CD4-positive, alpha-beta T cell (primary cell): ENCODE measurements at regions not wholly inside any gene's neighbourhood (a gene's known extent, or its start where the extent isn't known, plus 50 kb on each side); places are given as distances from the start of the nearest gene placed in this dataset.

ENCODE experiments used
- ATAC-seq: fragments of 200-7000 bp; cut with Tn5 transposase; one replicate; pipeline ENCODE4 v1.10.0; 2022; ENCODE audit warnings: mild to moderate bottlenecking; ENCODE audit not compliant: poor library complexity
- CTCF ChIA-PET: fragments of 350-600 bp; sonication (Branson Sonifier 250); formaldehyde crosslinking; loops from one replicate; lab custom pipeline; 2021; ENCODE audit warnings: antibody characterized with exemption, inconsistent platforms; lab: Charles Lee
- POLR2A ChIA-PET: fragments of 350-600 bp; sonication (Branson Sonifier 250); formaldehyde crosslinking; loops from one replicate; lab custom pipeline; 2021; ENCODE audit warnings: antibody characterized with exemption, inconsistent platforms; lab: Charles Lee
- DNase-seq, 14 experiments: peaks; one replicate each; pipeline ENCODE4 v3.0.0-alpha.2; 2013 to 2020; ENCODE audit warnings: mixed read lengths in 2 of 14
- H3K27ac ChIP-seq, 2 donors: one replicate each; pipeline versions ENCODE4 v1.5.1 to v1.7.0; 2013; ENCODE audit warnings: low read length in 2 of 2, low read depth in 1 of 2, mild to moderate bottlenecking in 1 of 2
- H3K27me3 ChIP-seq, 2 experiments: 1 replicate in 1 of 2; 2 replicates in 1 of 2; pipeline versions ENCODE4 v1.6.1 to v1.7.0; 2013; ENCODE audit warnings: low read length in 2 of 2, control low read depth in 1 of 2, mild to moderate bottlenecking in 1 of 2, moderate library complexity in 1 of 2; ENCODE audit not compliant: insufficient read depth in 2 of 2, control insufficient read depth in 1 of 2
- H3K36me3 ChIP-seq: one replicate; pipeline ENCODE4 v1.6.1; 2013; ENCODE audit warnings: low read length, control low read depth; ENCODE audit not compliant: insufficient read depth
- H3K4me1 ChIP-seq: one replicate; pipeline ENCODE4 v1.6.1; 2013; ENCODE audit warnings: low read length, control low read depth; ENCODE audit not compliant: insufficient read depth
- H3K4me3 ChIP-seq: one replicate; pipeline ENCODE4 v1.5.1; 2013; ENCODE audit warnings: mild to moderate bottlenecking, low read length, moderate library complexity
- H3K9me3 ChIP-seq, 2 experiments: 1 replicate in 1 of 2; 2 replicates in 1 of 2; pipeline versions ENCODE4 v1.6.1 to v1.7.0; 2013; ENCODE audit warnings: low read length in 2 of 2, mild to moderate bottlenecking in 2 of 2, control low read depth in 1 of 2, moderate library complexity in 1 of 2; ENCODE audit not compliant: control insufficient read depth in 1 of 2, insufficient read depth in 1 of 2
- H3K27ac Mint-ChIP-seq: one replicate; pipeline ENCODE4 v1.8.0; 2020; ENCODE audit warnings: mixed read lengths
- H3K27me3 Mint-ChIP-seq: one replicate; pipeline ENCODE4 v1.8.0; 2021; ENCODE audit warnings: mixed read lengths
- H3K36me3 Mint-ChIP-seq: one replicate; pipeline ENCODE4 v1.8.0; 2021; ENCODE audit warnings: low read depth, mixed read lengths
- H3K4me1 Mint-ChIP-seq: one replicate; pipeline ENCODE4 v1.8.0; 2021; ENCODE audit warnings: low read depth, mixed read lengths
- H3K4me3 Mint-ChIP-seq: one replicate; pipeline ENCODE4 v1.8.0; 2020; ENCODE audit warnings: mild to moderate bottlenecking, mixed read lengths
- H3K9me3 Mint-ChIP-seq: one replicate; pipeline ENCODE4 v1.8.0; 2020; ENCODE audit warnings: mixed read lengths
- CTCF ChIP-seq: fragments of 200-600 bp; IDR thresholded peaks from one replicate; pipeline ENCODE4 v1.8.0; 2022; ENCODE audit warnings: antibody characterized with exemption, mild to moderate bottlenecking
- intact Hi-C, 2 experiments: fragments of 100-400 bp; cut with DNase I in 1 of 2; cut with micrococcal nuclease in 1 of 2; formaldehyde crosslinking; loops; one replicate each; pipeline versions ENCODE4 v1.15.1 to v1.9.0; 2023 to 2025; cut with DNase I, micrococcal nuclease

- H3K4me3 ChIP-seq = no peak overlapping the region
- no peak overlapping the region for H3K27ac ChIP-seq
- Mint-ChIP-seq H3K27ac (no peak overlapping the region), H3K27me3 (peaks cover 14% of the 10 kb centered on the region), H3K4me1 (no peaks in the 10 kb centered on the region), H3K4me3 (no peak overlapping the region), H3K9me3 (no peaks in the 10 kb centered on the region), H3K36me3 (no peaks in the 10 kb centered on the region)
- H3K9me3 ChIP-seq = peaks cover 0 to 15% of the 10 kb centered on the region in 2 experiments
- H3K36me3 ChIP-seq = no peaks in the 10 kb centered on the region
- CTCF ChIA-PET = no interaction called here
- TF ChIP-seq CTCF = no peak
- DNase-seq (no peak), ATAC-seq (no peak)
- H3K4me1 ChIP-seq = no peaks in the 10 kb centered on the region
- intact Hi-C loops = no loop called here
- POLR2A ChIA-PET = no interaction called here
- H3K27me3 ChIP-seq = no peaks in the 10 kb centered on the region
Measured at GRCh38 chr4:4935974-4936373, 76.5 kb downstream of the MSX1 start.

- ChIA-PET POLR2A (no interaction called here), CTCF (no interaction called here)
- peaks cover 0 to 15% of the 10 kb centered on the region in 2 experiments for H3K9me3 ChIP-seq
- no peak overlapping the region for H3K27ac ChIP-seq
- H3K27me3 ChIP-seq = no peaks in the 10 kb centered on the region
- DNase-seq = no peak
- no peak overlapping the region for H3K27ac Mint-ChIP-seq
- no peaks in the 10 kb centered on the region for H3K9me3 Mint-ChIP-seq
- ATAC-seq = no peak
- no peak overlapping the region for H3K4me3 ChIP-seq
- intact Hi-C loops = no loop called here
- peaks cover 10% of the 10 kb centered on the region for H3K27me3 Mint-ChIP-seq
- H3K4me1 ChIP-seq = no peaks in the 10 kb centered on the region
- H3K4me3 Mint-ChIP-seq = no peak overlapping the region
- H3K4me1 Mint-ChIP-seq = peaks cover 2% of the 10 kb centered on the region
- no peaks in the 10 kb centered on the region for H3K36me3 ChIP-seq
- H3K36me3 Mint-ChIP-seq = no peaks in the 10 kb centered on the region
- TF ChIP-seq CTCF = no peak
Measured at GRCh38 chr4:4937926-4938325, 78.5 kb downstream of the MSX1 start.

GRCh38 chr4:4941751-4942150 is 77.5 kb downstream of the CYTL1 start:
- no peak for TF ChIP-seq CTCF
- no peak overlapping the region for H3K4me3 Mint-ChIP-seq
- peaks cover under 1% of the 10 kb centered on the region for H3K27me3 Mint-ChIP-seq
- H3K36me3 Mint-ChIP-seq = no peaks in the 10 kb centered on the region
- no peak for ATAC-seq
- ChIA-PET POLR2A (no interaction called here), CTCF (interaction anchor here (1.1 kb wide), 1 partner anchor 10 kb away, joined by 3 read pairs; no protein-coding TSS in a partner anchor)
- Histone ChIP-seq H3K36me3 (no peaks in the 10 kb centered on the region), H3K27me3 (no peaks in the 10 kb centered on the region), H3K27ac (no peak overlapping the region), H3K4me3 (no peak overlapping the region), H3K9me3 (peaks cover 0 to 5% of the 10 kb centered on the region in 2 experiments), H3K4me1 (peaks cover 15% of the 10 kb centered on the region)
- no peak overlapping the region for H3K27ac Mint-ChIP-seq
- intact Hi-C loops = loop anchor here in 1 of 2 experiments (1.0 kb wide), 1 partner anchor 43 kb away; no protein-coding TSS in a partner anchor
- H3K4me1 Mint-ChIP-seq = peaks cover 24% of the 10 kb centered on the region
- no peak for DNase-seq
- H3K9me3 Mint-ChIP-seq = no peaks in the 10 kb centered on the region
